ENCODE measurements at regions not wholly inside any gene's neighbourhood (a gene's known extent, or its start where the extent isn't known, plus 50 kb on each side); places are given as distances from the start of the nearest gene placed in this dataset.

GRCh38 chr10:78491812-78492211, 458.1 kb downstream of the RPS24 start:
- Histone ChIP-seq H3K4me3 (ENCODE audit: severe bottlenecking) (no peak overlapping the region), H3K27ac (ENCODE audit: poor library complexity, severe bottlenecking) (no peak overlapping the region), H3K9me3 (ENCODE audit: severe bottlenecking) (no peaks in the 10 kb centered on the region), H3K36me3 (ENCODE audit: low read depth) (no peaks in the 10 kb centered on the region), H3K4me1 (ENCODE audit: insufficient read depth, poor library complexity, severe bottlenecking) (no peaks in the 10 kb centered on the region), H3K27me3 (ENCODE audit: insufficient read depth, poor library complexity, severe bottlenecking) (peaks cover 9% of the 10 kb centered on the region)
- DNase-seq (ENCODE audit: low spot score) (no peak), ATAC-seq (ENCODE audit: low read depth) (no peak)
- no peak for TF ChIP-seq CTCF (IDR thresholded peaks at IDR 0.05; ENCODE audit: poor library complexity, severe bottlenecking)

GRCh38 chr10:78492424-78492823, 458.8 kb downstream of the RPS24 start:
- ATAC-seq (ENCODE audit: low read depth) (no peak), DNase-seq (ENCODE audit: low spot score) (no peak)
- Histone ChIP-seq H3K36me3 (ENCODE audit: low read depth) (no peaks in the 10 kb centered on the region), H3K27me3 (ENCODE audit: insufficient read depth, poor library complexity, severe bottlenecking) (peaks cover 9% of the 10 kb centered on the region), H3K4me1 (ENCODE audit: insufficient read depth, poor library complexity, severe bottlenecking) (no peaks in the 10 kb centered on the region), H3K27ac (ENCODE audit: poor library complexity, severe bottlenecking) (no peak overlapping the region), H3K4me3 (ENCODE audit: severe bottlenecking) (no peak overlapping the region), H3K9me3 (ENCODE audit: severe bottlenecking) (no peaks in the 10 kb centered on the region)
- no peak for TF ChIP-seq CTCF (IDR thresholded peaks at IDR 0.05; ENCODE audit: poor library complexity, severe bottlenecking)

GRCh38 chr10:78494179-78494578, 460.5 kb downstream of the RPS24 start:
- H3K27ac ChIP-seq (ENCODE audit: poor library complexity, severe bottlenecking), result no peak overlapping the region
- H3K36me3 ChIP-seq (ENCODE audit: low read depth), result no peaks in the 10 kb centered on the region
- H3K4me3 ChIP-seq (ENCODE audit: severe bottlenecking), result no peak overlapping the region
- H3K9me3 ChIP-seq (ENCODE audit: severe bottlenecking), result no peaks in the 10 kb centered on the region
- no peak for ATAC-seq (ENCODE audit: low read depth)
- no peaks in the 10 kb centered on the region for H3K4me1 ChIP-seq (ENCODE audit: insufficient read depth, poor library complexity, severe bottlenecking)
- H3K27me3 ChIP-seq (ENCODE audit: insufficient read depth, poor library complexity, severe bottlenecking), result peaks cover 9% of the 10 kb centered on the region
- DNase-seq (ENCODE audit: low spot score), result no peak
- TF ChIP-seq CTCF (IDR thresholded peaks at IDR 0.05; ENCODE audit: poor library complexity, severe bottlenecking), result no peak

- ATAC-seq (ENCODE audit: low read depth), result no peak; the same call in 2 of the 3 replicates
- no peak for DNase-seq (ENCODE audit: low spot score)
- no peak overlapping the region for H3K4me3 ChIP-seq (ENCODE audit: severe bottlenecking)
- H3K27me3 ChIP-seq (ENCODE audit: insufficient read depth, poor library complexity, severe bottlenecking), result no peaks in the 10 kb centered on the region
- H3K27ac ChIP-seq (ENCODE audit: poor library complexity, severe bottlenecking), result no peak overlapping the region
- no peaks in the 10 kb centered on the region for H3K4me1 ChIP-seq (ENCODE audit: insufficient read depth, poor library complexity, severe bottlenecking)
- no peak for TF ChIP-seq CTCF (IDR thresholded peaks at IDR 0.05; ENCODE audit: poor library complexity, severe bottlenecking)
- no peaks in the 10 kb centered on the region for H3K36me3 ChIP-seq (ENCODE audit: low read depth)
- no peaks in the 10 kb centered on the region for H3K9me3 ChIP-seq (ENCODE audit: severe bottlenecking)
Observed at GRCh38 chr10:78502210-78502936, 468.7 kb downstream of the RPS24 start.

- ATAC-seq (ENCODE audit: low read depth) (no peak), DNase-seq (ENCODE audit: low spot score) (no peak)
- no peak for TF ChIP-seq CTCF (IDR thresholded peaks at IDR 0.05; ENCODE audit: poor library complexity, severe bottlenecking)
Observed at GRCh38 chr10:78504181-78504580, 470.5 kb downstream of the RPS24 start.

More at GRCh38 chr10:78504181-78504580, 470.5 kb downstream of the RPS24 start:
- Histone ChIP-seq H3K27ac (ENCODE audit: poor library complexity, severe bottlenecking) (no peak overlapping the region), H3K4me1 (ENCODE audit: insufficient read depth, poor library complexity, severe bottlenecking) (no peaks in the 10 kb centered on the region), H3K27me3 (ENCODE audit: insufficient read depth, poor library complexity, severe bottlenecking) (no peaks in the 10 kb centered on the region), H3K9me3 (ENCODE audit: severe bottlenecking) (no peaks in the 10 kb centered on the region), H3K36me3 (ENCODE audit: low read depth) (no peaks in the 10 kb centered on the region), H3K4me3 (ENCODE audit: severe bottlenecking) (no peak overlapping the region)
